A204.1 (cell line): ENCODE measurements at regions not wholly inside any gene's neighbourhood (a gene's known extent, or its start where the extent isn't known, plus 50 kb on each side); places are given as distances from the start of the nearest gene placed in this dataset.

Source experiments
- FAIRE-seq: peaks from 2 replicates; lab custom pipeline; 2012; peaks lifted over from hg19 to GRCh38; lab: Jason Lieb, UNC

DNA sequence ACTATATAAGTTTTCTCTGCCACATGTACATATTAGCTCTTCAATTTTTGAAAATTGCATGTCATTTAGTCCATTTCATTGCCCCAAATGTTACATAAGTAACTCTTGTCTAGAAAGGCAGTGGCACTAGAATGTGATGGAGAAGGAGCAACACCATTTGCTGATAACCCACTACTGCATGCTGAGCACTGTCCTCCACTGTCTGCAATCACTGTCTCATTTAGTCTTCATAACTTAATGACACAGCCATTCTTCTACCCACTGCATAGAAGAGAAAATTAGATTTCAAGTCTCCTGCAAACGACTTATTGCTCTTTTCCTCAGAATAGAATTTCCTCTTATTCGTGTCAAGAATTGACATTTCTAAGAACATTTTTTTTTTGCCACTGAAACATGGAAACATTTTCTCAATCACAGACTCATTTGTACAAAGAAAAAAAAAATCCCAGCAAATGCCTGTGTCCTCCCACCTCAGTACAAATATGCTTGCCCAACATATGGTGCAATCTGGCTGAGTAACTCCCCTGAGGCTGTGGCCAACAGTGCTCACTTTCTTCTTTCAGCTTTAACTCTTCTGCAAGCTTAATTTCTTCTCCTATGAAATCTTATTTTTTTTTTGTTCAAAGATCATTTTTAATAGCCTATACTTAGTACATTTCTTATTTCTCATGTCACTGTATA, 768.6 kb upstream of the HS6ST1 start:
- FAIRE-seq: no peak

DNA sequence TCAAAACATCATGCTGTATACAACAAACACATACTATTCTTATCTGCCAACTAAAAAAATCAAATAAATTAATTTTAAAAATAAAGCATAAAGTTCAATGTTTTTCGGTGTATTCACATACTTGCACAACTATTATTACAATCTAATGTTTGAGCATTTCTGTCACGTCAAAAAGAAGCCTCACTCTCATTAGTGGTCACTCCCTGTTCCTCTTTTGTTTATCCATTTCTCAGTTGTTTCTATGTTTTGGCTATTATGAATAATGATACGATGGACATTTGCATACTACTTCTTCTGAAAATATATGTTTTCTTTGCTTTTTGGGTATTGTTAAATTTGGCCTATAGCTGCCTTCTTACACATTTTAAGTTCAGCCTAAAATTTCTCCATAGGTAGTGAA, 773.0 kb upstream of the HS6ST1 start:
- no peak for FAIRE-seq

DNA sequence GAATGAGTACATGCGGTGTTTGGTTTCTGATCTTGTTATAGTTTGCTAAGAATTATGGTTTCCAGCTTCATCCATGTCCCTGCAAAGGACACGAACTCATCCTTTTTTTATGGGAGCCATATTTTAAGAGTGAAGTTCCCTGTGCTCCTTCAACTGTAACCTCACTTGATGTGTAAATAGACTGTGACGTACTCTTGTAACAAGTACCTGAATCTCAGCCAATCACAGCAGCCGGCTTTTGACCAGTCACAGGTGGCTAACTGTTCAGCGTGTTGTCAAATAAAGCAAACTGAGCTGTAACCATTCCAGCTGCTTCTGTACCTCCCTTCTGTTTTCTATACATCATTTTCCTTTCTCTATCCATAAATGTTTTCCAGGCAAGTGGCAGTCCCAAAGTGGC, 774.3 kb upstream of the HS6ST1 start:
- no peak for FAIRE-seq

DNA sequence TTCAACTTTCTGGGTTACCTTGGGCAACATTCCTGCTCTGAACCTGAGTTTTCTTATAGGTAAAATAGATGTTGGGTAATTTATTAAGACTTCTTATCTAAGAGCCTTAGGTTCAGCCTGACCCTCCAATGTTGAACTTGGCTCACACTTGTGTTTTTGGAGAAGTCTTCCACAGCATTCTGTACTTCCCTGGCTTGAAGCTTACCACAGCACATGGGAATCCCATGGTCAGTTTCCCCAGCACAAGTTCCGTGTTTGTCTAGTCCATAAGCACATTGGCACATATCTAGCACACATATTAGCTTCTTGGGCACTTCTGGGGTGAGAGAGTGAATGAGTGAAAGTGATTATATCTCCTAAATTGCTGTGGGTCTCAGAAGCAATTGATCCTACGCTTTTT, 782.5 kb upstream of the HS6ST1 start:
- FAIRE-seq: no peak

DNA sequence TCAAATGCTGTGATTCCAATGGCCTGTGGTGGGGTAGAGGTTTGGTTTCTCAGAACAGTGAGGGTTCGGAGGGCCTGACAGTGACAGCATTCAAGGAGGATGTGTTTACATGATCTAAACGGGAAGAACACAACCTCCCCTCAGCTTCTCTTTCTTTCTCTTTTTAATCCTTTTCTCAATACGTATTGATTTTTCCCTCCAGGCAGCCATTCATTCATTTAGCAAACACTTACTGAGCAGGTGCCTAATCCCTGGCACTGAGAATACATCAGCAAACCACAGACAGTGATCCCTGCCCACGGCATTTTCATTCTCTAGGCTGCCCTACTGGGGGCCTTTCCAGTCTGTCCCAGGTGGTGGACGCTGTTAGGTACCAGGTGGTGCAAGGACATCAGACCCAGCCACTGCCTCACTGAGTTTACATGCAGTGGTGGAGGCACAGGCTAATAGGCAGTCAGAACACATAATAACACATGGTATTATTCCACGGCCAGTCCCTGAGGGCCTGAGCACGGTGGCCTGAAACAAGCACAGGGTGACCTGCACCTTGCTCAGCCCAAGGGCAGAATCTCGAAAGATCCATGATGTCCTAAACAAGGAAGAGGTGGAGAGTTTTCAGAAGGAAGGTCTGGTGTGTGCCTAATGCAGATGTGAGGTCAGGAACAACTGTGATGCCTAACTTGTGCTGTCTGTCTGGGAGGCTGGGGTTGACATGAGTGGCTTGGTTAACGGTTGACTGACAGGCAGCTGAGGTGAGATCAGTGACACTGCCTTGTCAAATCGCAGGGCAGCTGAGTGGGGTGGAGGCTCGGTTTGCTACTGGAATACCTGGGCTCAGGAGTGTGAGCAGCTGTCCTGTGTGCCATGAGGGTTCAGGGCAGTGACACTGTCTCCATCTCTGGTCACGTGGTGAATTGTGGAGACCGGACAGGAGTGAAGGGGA, 785.5 kb upstream of the HS6ST1 start:
- FAIRE-seq: no peak

DNA sequence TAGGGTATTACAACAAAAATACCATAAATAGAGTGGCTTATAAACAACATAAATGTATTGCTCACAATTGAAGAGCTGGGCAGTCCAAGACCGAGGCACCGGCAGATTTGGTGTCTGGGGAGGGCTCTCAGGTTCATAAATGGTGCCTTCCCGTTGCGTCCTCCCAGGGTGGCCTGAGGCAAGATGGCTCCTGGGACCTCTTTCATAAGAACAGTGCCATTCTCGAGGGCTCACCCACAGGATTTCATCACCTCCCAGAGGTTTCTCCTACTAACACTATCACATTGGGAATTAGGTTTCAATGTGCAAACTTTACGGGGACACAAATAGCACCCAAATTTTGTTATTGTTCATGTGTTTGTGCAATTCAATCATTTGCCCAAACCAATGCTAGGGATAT, 793.5 kb upstream of the HS6ST1 start:
- no peak for FAIRE-seq

DNA sequence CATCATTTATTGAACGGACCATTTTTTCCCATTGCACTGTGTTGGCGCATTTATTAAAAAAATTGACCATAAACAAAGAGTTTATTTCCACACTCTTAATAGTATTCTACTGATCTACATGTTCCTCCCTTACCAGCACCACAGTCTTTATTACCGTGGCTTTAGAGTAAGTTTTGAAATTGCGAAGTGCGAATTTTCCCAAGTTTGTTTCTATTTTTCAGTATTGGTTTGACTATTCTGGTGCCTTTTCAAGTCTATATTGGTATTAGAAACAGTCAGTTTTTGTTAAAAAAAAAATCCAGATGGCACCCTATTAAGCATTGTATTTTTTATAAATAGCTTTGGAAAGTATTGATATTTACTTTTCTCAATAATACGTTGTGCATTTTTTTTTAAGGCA, 795.1 kb upstream of the HS6ST1 start:
- FAIRE-seq: no peak

DNA sequence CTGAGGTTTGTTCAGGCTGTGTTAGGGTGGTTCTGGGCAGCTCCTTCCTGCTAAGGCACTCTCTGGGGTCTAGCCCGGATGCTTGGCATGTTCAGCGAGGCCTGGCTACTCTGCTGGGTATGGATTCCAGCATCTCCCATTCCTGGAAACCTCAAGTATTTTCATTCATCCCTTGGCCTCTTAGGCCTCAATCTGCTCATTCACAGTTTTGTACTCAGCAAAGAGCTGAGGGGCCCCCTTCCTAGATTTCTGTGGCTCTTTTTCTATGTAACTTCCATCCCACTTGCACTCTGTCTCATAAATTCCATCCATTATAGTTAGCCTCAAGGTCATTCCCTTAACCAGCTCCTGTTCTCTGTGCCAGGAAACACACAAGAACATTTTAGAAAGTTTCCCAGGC, 798.8 kb upstream of the HS6ST1 start:
- no peak for FAIRE-seq

DNA sequence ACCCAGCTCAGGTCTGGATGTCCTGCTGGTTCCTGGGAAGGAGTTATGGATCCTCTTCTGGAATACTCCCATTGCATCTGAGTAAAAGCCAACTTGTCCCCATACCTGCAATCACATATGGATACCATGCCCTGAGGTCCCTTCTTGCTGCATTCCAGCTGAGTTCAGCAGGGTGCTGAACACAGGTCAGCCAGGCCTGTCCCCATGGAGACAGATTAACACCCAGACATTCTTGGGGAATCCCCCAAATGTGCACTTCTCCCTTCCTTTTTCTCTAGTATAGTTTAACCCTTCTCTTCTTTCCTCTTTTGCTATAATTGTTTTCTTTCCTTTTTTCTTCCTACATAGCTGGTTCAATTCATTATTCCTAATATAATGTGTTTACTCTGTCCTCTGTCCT, 799.6 kb upstream of the HS6ST1 start:
- no peak for FAIRE-seq

DNA sequence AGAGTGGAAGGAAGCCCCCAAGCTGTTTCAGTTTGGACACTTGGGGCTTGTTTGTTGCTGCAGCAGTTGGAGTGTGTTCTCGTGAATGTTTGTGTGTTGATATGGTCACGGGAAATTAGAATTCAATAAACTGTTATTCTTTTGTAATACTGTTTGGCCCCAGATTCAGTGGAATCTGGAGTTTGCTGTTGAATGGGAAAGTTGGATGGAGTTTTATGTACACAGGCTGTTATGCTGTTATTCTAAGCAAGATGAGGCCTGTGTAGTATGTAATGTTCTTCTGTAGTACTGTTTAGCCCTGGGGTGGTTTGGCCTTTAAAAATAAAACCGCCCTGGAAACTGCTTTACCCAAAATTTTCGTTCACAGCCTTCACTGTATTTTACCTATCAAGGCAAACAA, 810.4 kb upstream of the HS6ST1 start:
- no peak for FAIRE-seq

DNA sequence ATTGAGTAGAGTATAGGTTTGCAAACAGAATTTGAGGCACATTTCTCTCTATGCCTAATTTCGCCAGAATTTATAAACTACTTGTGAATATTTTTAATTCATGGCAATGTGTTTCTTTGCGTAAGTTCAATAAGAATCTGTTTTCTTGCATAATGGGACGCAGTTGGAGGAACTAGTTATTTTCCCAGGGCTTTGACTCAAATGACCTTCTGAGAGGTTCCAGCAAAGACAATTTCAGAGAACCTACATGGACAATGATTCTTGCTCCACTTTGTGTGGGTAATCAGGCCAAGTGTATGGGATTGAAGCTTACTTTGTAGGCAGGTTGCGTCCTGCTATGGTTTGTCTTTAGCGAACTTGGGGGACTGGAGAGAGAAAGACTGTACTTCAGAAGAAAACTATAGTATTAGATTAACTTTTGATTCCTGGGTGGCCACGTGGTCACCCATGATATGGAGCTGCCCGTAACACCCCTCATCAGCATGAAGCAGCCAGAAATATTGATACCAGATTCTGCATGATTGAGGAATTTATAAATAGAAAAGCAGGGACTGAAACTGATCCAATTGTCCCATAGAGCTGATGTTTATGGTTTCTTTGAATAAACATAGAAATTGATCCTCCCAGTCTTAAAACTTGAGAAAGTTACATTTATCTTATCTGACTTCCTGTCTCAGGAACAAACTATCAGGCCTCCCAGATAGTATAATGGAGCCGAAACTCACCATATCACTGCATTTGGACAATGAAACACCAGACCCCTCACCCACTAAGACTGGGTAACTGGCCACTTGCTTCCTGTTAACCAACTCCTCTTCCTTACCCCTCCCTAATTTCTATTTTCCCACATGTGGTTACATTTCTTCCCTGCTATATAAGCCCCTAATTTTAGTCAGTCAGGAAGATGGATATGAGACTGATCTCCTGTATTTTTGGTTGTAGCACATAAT, 815.3 kb upstream of the HS6ST1 start:
- FAIRE-seq: no peak

DNA sequence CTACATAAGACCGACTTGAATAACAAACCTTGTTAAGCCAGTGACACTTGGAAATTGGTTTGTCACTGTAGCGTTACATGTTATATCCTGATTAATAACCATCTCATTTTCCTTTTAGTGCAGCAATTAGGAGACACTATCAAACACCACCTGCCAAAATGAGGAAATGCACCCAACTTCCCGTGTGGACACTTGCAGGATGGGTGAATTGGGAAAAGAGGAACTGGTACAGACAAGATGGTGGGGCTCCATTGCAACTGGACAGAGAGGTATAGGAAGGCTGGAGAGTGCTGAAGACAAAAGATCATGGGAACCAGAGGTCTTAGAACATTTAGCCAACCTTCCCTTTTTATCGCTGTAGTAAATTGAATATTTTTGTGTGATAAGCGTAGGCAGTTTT, 816.3 kb upstream of the HS6ST1 start:
- no peak for FAIRE-seq

DNA sequence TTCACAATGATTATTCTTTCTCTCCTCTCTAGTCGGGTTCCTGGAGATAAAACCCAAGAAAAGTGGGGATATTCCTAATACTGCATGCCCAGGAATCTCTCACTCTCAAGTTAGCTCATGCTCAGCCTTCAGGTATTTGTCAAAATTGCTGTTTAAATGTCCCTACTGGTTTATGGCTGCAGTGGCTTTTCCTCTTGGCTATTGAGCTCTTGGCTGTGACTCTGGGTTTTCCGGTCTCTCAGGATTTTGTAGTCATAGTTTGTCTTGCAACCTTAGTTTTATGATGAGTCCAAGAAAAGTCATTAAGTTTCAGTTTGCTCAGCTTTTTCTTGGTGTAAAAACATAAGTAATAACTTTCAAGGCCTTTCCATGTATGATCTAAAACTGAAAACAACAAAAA, 820.7 kb upstream of the HS6ST1 start:
- no peak for FAIRE-seq

DNA sequence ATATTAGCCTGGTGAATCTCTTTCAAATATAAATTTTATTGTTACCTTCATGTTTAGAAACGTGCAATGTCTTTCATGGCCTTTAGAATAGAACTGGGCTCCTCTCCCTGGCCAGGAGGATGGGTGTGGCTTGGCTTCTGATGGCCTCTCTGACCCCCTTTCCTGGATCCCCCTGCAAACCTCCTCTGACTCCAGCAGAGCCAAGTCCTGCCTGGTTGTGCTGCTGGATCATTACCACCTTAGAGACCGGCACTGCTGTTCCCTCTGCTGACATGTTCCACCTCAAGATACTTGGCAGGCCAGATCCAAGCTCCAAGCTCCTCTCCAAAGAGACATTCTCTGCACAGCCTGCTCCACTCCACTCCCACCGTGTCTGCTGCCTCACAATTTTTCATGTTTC, 823.8 kb upstream of the HS6ST1 start:
- FAIRE-seq: no peak

DNA sequence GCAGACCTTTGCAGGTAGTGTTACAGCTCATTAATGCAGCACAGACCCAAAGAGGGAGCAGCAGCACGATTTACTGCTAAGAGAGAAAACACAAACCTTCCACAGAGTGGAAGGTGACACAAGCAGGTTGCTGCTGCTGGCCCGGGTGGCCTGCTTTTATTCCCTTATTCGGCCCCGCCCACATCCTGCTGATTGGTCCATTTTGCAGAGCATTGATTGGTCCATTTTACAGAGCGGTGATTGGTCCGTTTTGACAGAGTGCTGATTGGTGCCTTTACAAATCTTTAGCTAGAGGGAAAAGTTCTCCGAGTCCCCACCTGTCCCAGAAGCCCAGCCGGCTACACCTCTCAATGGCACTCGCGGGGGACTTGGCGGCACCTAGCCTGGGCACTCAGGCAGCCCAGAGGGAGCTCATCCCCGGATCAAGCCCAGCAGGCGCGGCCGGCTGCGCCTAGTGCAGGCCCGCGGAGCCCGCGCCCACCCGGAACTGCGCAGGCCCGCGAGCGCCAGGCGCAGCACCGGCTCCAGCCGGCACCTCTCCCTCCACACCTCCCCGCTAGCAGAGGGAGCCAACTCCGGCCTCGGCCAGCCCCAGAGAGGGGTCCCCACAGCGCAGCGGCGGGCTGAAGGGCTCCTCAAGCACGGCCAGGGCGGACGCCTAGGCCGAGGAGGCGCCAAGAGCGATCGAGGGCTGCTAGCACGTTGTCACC, 825.6 kb upstream of the HS6ST1 start:
- FAIRE-seq: no peak

DNA sequence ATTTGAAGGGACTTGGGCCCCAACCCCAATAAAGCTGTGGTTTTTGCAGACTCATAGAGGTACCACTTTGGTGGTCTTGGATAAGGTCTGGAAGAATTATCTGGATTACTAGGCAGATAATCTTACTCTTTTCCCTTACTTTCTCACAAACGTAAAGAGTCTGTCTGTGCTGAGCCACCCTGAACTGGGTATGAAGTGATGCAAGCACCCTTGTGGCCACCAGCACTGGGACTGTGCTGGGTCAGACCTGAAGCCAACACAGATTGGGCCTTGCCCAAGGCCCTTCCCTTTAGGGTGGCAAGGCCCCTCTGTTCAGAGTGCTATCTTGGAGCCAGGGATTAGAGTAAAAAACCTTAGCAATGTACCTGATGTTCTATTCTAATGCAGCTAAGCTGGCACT, 827.0 kb upstream of the RAB6C start:
- no peak for FAIRE-seq

DNA sequence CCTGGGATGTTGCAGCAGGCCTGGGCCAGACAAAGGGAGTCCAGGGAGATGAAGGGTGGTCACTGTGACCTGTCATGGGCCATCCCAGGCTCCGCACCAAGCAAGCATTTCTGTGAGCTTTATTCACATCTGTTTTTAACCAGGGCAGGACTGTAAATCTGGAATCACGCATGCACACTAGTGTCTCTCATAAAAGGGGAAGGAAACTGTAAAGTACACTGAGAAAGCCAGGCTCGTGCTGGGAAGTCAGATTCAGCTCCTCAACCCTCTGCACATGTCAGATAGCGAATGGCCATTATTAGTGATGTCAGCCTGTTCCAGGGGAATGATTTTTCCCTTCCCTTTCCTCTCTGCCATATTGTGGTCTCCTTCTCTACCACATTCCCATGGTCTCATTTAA, 818.6 kb upstream of the RAB6C start:
- FAIRE-seq: no peak

DNA sequence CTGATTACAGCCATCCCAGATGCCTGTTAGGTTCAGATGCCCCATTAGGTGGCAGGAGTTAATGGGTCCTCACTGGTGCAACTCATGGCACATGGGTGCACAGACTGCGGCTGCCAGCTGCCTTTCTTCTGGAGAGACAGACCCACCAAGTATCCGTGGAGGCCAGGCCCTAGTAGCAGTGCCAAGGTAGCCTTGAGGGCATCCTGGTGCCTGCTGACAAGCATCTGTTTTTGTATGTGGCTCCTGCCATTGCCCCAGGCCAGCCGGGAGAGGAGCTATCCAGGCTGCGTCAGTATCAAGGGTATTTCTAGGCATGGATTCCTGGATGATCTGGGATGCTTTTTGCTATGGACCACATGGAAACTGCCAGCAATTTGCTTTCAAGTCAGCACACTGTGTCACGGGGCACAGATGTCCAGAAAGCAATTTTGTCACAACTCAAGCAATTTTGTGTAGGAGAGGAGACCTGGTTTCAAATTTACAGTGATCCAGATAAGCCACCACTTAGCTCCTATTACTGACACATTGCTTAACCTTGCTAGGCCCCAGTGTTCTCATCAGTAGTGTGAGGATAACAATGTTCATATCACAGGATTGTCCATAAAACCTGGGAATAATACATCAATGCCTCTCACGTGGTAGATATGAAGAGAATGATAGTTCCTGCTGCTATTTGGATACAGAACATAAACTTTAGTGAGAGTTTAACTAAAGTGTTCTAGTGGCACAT, 815.1 kb upstream of the RAB6C start:
- FAIRE-seq: no peak

DNA sequence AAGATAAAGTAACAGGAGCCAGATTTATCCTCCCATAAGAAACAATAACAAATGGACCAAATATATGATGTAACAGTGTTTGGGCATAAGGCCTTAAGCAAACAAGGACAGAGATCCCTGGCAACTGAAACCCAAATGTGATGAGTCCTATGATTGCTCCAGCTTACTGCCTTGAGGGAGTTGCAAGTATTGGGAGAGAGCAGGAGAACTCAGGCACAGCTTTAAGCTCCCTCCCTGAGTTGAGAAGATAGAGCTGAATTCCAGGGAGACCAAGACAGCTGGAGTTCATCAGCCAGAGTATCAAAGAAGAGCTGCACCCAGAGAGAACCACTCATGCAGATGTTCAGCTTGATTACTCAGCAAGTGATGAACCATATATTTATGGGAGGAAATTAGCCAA, 814.5 kb upstream of the RAB6C start:
- FAIRE-seq: no peak

DNA sequence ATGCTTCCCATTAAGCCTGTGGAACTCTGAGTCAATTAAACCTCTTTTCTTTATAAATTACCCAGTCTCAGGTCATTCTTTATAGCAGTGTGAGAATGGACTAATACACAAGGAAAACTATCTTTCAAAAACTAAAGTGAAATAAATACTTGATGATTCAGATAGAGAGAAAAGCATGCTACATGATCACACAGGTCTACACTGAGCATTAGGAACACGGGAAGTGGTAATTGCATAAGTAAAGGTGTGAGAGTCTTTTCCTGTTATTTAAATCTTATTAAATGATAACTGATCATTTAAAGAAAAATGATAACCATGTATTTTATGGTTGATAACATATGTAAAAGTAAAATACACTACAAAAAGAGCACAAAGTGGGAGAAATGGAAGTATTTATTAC, 812.0 kb upstream of the RAB6C start:
- FAIRE-seq: no peak

DNA sequence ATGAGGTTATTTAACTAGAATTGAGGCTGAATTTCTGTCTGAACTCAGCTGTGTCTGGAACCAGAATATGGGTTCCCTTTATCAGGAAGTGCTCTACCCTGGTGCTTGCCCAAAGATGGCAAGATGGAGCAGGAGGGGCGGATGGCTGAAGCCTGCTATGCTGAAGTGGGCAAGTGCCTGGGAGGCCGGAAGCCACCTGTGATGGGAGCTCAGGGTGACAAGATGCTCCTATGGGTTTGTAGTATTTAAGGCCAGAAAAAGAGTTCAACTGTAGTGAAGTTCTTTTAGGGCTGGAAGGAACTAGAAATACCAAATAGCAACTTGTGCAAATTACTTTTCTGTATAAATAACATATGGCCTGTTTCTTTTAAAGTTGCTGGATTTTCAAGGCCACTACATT, 808.9 kb upstream of the RAB6C start:
- FAIRE-seq: no peak
